ENCODE measurements at regions not wholly inside any gene's neighbourhood (a gene's known extent, or its start where the extent isn't known, plus 50 kb on each side); places are given as distances from the start of the nearest gene placed in this dataset.

GRCh38 chr20:23161244-23161891 lies 75.2 kb upstream of the CD93 start:
- ATAC-seq (no peak), DNase-seq (ENCODE audit: low spot score) (no peak)
- intact Hi-C loops (cut with DNase I), result no loop called here

- intact Hi-C loops (cut with DNase I), result no loop called here
- no peak for DNase-seq (ENCODE audit: low spot score)
- no peak for ATAC-seq
These were observed 74.6 kb upstream of the CD93 start for GRCh38 chr20:23160536-23161243.

GRCh38 chr20:23159947-23160318 lies 73.8 kb upstream of the CD93 start:
- no peak for ATAC-seq
- no peak for DNase-seq (ENCODE audit: low spot score)
- intact Hi-C loops (cut with DNase I), result no loop called here

- DNase-seq (ENCODE audit: low spot score) (no peak), ATAC-seq (peak; percentile 46)
- intact Hi-C loops (cut with DNase I), result no loop called here
These were observed 73.3 kb upstream of the CD93 start for GRCh38 chr20:23159256-23159946.

- intact Hi-C loops (cut with DNase I), result no loop called here
- no peak for DNase-seq (ENCODE audit: low spot score)
- no peak for ATAC-seq
These were observed 71.6 kb upstream of the CD93 start for GRCh38 chr20:23157734-23158133.

GRCh38 chr20:23156842-23157423 lies 70.8 kb upstream of the CD93 start:
- intact Hi-C loops (cut with DNase I), result no loop called here
- DNase-seq (ENCODE audit: low spot score) (no peak), ATAC-seq (peak; percentile 26)

- no peak for DNase-seq (ENCODE audit: low spot score)
- peak; percentile 30 for ATAC-seq
These were observed 70.2 kb upstream of the CD93 start for GRCh38 chr20:23156170-23156841.

GRCh38 chr20:23155141-23155590 lies 69.0 kb upstream of the CD93 start:
- intact Hi-C loops (cut with DNase I), result no loop called here
- ATAC-seq, result no peak
- no peak for DNase-seq (ENCODE audit: low spot score)

More at GRCh38 chr20:23156170-23156841, 70.2 kb upstream of the CD93 start:
- intact Hi-C loops (cut with DNase I), result no loop called here

GRCh38 chr20:23153696-23154341 lies 67.7 kb upstream of the CD93 start:
- ATAC-seq, result no peak

GRCh38 chr20:23152902-23153301 lies 66.8 kb upstream of the CD93 start:
- DNase-seq (ENCODE audit: low spot score) (no peak), ATAC-seq (no peak)
- intact Hi-C loops (cut with DNase I), result no loop called here

More at GRCh38 chr20:23153696-23154341, 67.7 kb upstream of the CD93 start:
- intact Hi-C loops (cut with DNase I), result no loop called here
- DNase-seq (ENCODE audit: low spot score), result no peak

- DNase-seq (ENCODE audit: low spot score), result no peak
- intact Hi-C loops (cut with DNase I), result no loop called here
- ATAC-seq, result peak; percentile 80
These were observed 66.3 kb upstream of the CD93 start for GRCh38 chr20:23152308-23152892.

GRCh38 chr20:23151885-23152284 lies 65.8 kb upstream of the CD93 start:
- DNase-seq (ENCODE audit: low spot score) (no peak), ATAC-seq (no peak)
- intact Hi-C loops (cut with DNase I), result no loop called here

GRCh38 chr20:23151008-23151703 lies 65.0 kb upstream of the CD93 start:
- intact Hi-C loops (cut with DNase I), result no loop called here
- DNase-seq (ENCODE audit: low spot score), result no peak
- ATAC-seq, result no peak

GRCh38 chr20:23150304-23151007 lies 64.3 kb upstream of the CD93 start:
- no peak for ATAC-seq
- DNase-seq (ENCODE audit: low spot score), result no peak
- intact Hi-C loops (cut with DNase I), result no loop called here

- ATAC-seq (no peak), DNase-seq (ENCODE audit: low spot score) (no peak)
- intact Hi-C loops (cut with DNase I), result no loop called here
These were observed 63.6 kb upstream of the CD93 start for GRCh38 chr20:23149623-23150279.

GRCh38 chr20:23148731-23149570 lies 62.8 kb upstream of the CD93 start:
- intact Hi-C loops (cut with DNase I), result no loop called here
- ATAC-seq, result no peak
- no peak for DNase-seq (ENCODE audit: low spot score)
